K562 (cell line): ENCODE measurements at regions not wholly inside any gene's neighbourhood (a gene's known extent, or its start where the extent isn't known, plus 50 kb on each side); places are given as distances from the start of the nearest gene placed in this dataset.

Source experiments
- ATAC-seq: fragments of 200-7000 bp; cut with Tn5 transposase; 3 replicates; pipeline ENCODE4 v1.9.1; 2020; ENCODE audit warnings: moderate library complexity
- BruUV-seq: library from RNA; stranded (reverse); fragments of 400-500 nt; replicated peaks from 2 replicates; lab custom pipeline; 2021; lab: Mats Ljungman, UMichigan
- CTCF ChIA-PET: fragments of 300-600 bp; formaldehyde crosslinking; extraction: SDS; loops from one replicate; lab custom pipeline; 2021; ENCODE audit warnings: low intra/inter-chr PET ratio; lab: Yijun Ruan, JAX
- POLR2A ChIA-PET: fragments of 300-600, 350-650 bp; sonication (Branson Sonifier 250); formaldehyde crosslinking; extraction: SDS; loops from one replicate; lab custom pipeline; 2021; ENCODE audit warnings: antibody characterized with exemption, inconsistent platforms; lab: Yijun Ruan, JAX
- DNase-seq, 4 experiments: peaks; one replicate each; pipeline versions ENCODE4 v3.0.0 to v3.0.0-alpha.2; 2011 to 2018; ENCODE audit warnings: low spot score in 3 of 4, mixed read lengths in 3 of 4; ENCODE audit errors: extremely low read depth in 1 of 4
- FAIRE-seq: peaks from 2 replicates; lab custom pipeline; 2011; peaks lifted over from hg19 to GRCh38; lab: Jason Lieb, UNC
- H2AFZ ChIP-seq: 2 replicates; pipeline ENCODE4 v1.6.0; 2011; ENCODE audit warnings: low read depth, low read length, control low read depth, inconsistent platforms
- H3K27ac ChIP-seq: fragments of 200-600 bp; 3 replicates; pipeline ENCODE4 v1.8.0; 2011; ENCODE audit warnings: low read depth, mild to moderate bottlenecking, control low read depth, inconsistent platforms, low read length, moderate library complexity, mixed read lengths; ENCODE audit errors: extremely low read depth
- H3K27me3 ChIP-seq, 2 experiments: fragments of 300-600 bp in 1 of 2; 2 replicates in 1 of 2; 3 replicates in 1 of 2; pipeline versions ENCODE4 v1.6.0 to v1.8.0; 2011; ENCODE audit warnings: inconsistent platforms in 2 of 2, low read length in 2 of 2, mild to moderate bottlenecking in 1 of 2, mixed read lengths in 1 of 2, moderate library complexity in 1 of 2; ENCODE audit not compliant: control insufficient read depth in 2 of 2, insufficient read depth in 2 of 2
- H3K36me3 ChIP-seq: fragments of 300-600 bp; 3 replicates; pipeline ENCODE4 v1.8.0; 2011; ENCODE audit warnings: mild to moderate bottlenecking, low read length, inconsistent platforms; ENCODE audit not compliant: control insufficient read depth, insufficient read depth
- H3K4me1 ChIP-seq, 2 experiments: fragments of 200-600 bp in 1 of 2; replicated peaks in 1 of 2; 2 replicates in 1 of 2; 3 replicates in 1 of 2; pipeline versions ENCODE4 v1.5.1 to v1.8.0; 2011; ENCODE audit warnings: inconsistent platforms in 2 of 2, low read length in 2 of 2, mild to moderate bottlenecking in 1 of 2, mixed read lengths in 1 of 2, moderate library complexity in 1 of 2; ENCODE audit not compliant: control insufficient read depth in 2 of 2, insufficient read depth in 2 of 2
- H3K4me2 ChIP-seq: 2 replicates; pipeline ENCODE4 v1.6.1; 2011; ENCODE audit warnings: low read length, control low read depth, inconsistent platforms, mixed read lengths; ENCODE audit not compliant: insufficient read depth
- H3K4me3 ChIP-seq: fragments of 200-600 bp; sonication (generic), shearing (Covaris generic); 2 replicates; pipeline ENCODE4 v1.5.1; 2016; ENCODE audit warnings: control low read depth, inconsistent platforms
- H3K79me2 ChIP-seq: fragments of 200-600 bp; 3 replicates; pipeline ENCODE4 v1.8.0; 2011; ENCODE audit warnings: low read length, inconsistent platforms; ENCODE audit not compliant: control insufficient read depth, insufficient read depth
- H3K9ac ChIP-seq, 2 experiments: 2 replicates each; pipeline versions ENCODE4 v1.6.0 to v1.6.1; 2011; ENCODE audit warnings: low read depth in 2 of 2, low read length in 2 of 2, control low read depth in 1 of 2, inconsistent platforms in 1 of 2, mild to moderate bottlenecking in 1 of 2, mixed read lengths in 1 of 2; ENCODE audit not compliant: insufficient read depth in 1 of 2
- H3K9me1 ChIP-seq: one replicate; pipeline ENCODE4 v1.6.0; 2011; ENCODE audit warnings: inconsistent platforms, mild to moderate bottlenecking, low read length, moderate library complexity; ENCODE audit not compliant: control insufficient read depth, insufficient read depth
- H3K9me3 ChIP-seq: replicated peaks from 2 replicates; pipeline ENCODE4 v1.5.1; 2011; ENCODE audit warnings: low read depth, low read length, inconsistent platforms; ENCODE audit not compliant: control insufficient read depth, insufficient read depth
- H4K20me1 ChIP-seq: replicated peaks from 2 replicates; pipeline ENCODE4 v1.6.1; 2011; ENCODE audit warnings: low read length, inconsistent platforms, mixed read lengths; ENCODE audit not compliant: control insufficient read depth, insufficient read depth
- ETS2 ChIP-seq: IDR thresholded peaks from 2 replicates; pipeline ENCODE4 v1.6.1; 2016; ENCODE audit warnings: borderline replicate concordance, missing genetic modification characterization, mild to moderate bottlenecking, moderate library complexity, missing compliant biosample characterization; ENCODE audit not compliant: poor library complexity, severe bottlenecking
- HBP1 ChIP-seq: fragments of 450-650 bp; formaldehyde crosslinking; IDR thresholded peaks from 2 replicates; pipeline ENCODE4 v1.4.0; 2022; ENCODE audit warnings: missing genetic modification characterization
- TBP ChIP-seq: optimal IDR thresholded peaks from 2 replicates; pipeline ENCODE3; 2011; ENCODE audit warnings: low read depth, low read length, improper control_type of control experiment
- ZNF444 ChIP-seq: fragments of 250-450 bp; sonication (Bioruptor Pico); IDR thresholded peaks from 2 replicates; pipeline ENCODE4 v1.4.0; 2020; ENCODE audit warnings: mild to moderate bottlenecking, moderate library complexity
- ZNF561 ChIP-seq: fragments of 450-650 bp; formaldehyde crosslinking; conservative IDR thresholded peaks from 2 replicates; pipeline ENCODE4 v1.4.0; 2020; ENCODE audit warnings: mild to moderate bottlenecking, moderate library complexity
- ZNF696 ChIP-seq: fragments of 250-450 bp; sonication (Bioruptor Pico); conservative IDR thresholded peaks from 2 replicates; pipeline ENCODE4 v1.4.0; 2020; ENCODE audit warnings: mild to moderate bottlenecking, moderate library complexity
- ZNF785 ChIP-seq: fragments of 250-450 bp; sonication (Bioruptor Pico); IDR thresholded peaks from 2 replicates; pipeline ENCODE4 v1.4.0; 2020; ENCODE audit warnings: mild to moderate bottlenecking
- WGBS: fragments of 100-300 bp; shearing (Covaris generic); methylation state at CpG from one replicate; pipeline ENCODE4 v1.1.6; 2016; ENCODE audit warnings: low coverage, mixed read lengths; ENCODE audit not compliant: insufficient coverage; ENCODE audit errors: missing lambda C conversion rate; 5-methylcytosine and 5-hydroxymethylcytosine counted together
- in situ Hi-C: fragments of 300-500 bp; cut with MboI; formaldehyde crosslinking; loops from 4 replicates; pipeline ENCODE4 v1.15.0; 2018; ENCODE audit warnings: inconsistent platforms, mixed read lengths
- intact Hi-C: fragments of 100-400 bp; cut with micrococcal nuclease; formaldehyde crosslinking; loops from 2 replicates; pipeline ENCODE4 v1.14.2; 2022
- TF ChIP-seq, protein P1 (sequence below): fragments of 450-650 bp; IDR thresholded peaks from 2 replicates; pipeline ENCODE4 v1.6.1; 2016; ENCODE audit warnings: low read depth
- TF ChIP-seq, protein P2 (sequence below): fragments of 200-800 bp; sonication (Bioruptor generic); IDR thresholded peaks from 2 replicates; pipeline ENCODE4 v1.6.1; 2017; ENCODE audit warnings: missing genetic modification characterization, missing compliant biosample characterization
- TF ChIP-seq, protein P3 (sequence below): IDR thresholded peaks from 2 replicates; pipeline ENCODE4 v1.6.1; 2014; ENCODE audit warnings: antibody characterized with exemption

DNA sequence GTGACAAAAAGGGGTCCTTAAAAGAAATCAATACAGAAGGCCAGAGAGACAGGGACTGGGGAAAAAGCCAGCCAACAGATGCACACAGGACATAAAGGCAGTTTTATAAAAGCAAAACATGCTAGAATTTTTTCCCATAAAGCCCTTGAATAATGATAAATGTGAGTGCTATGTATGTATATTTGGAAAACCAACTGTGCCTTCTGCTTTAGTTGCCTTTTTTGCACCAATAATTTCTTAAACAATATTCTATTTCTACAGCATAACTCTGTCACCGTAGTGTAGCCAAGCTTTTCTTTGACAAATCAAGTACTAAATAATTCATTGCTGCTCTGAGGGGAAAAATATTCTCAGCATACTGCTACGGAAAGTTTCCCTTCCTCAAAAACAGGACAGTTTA lies 730.6 kb upstream of the NRSN1 start:
- ChIA-PET POLR2A (interaction anchor here (0.6 kb wide), 1 partner anchor 546 kb away, joined by 3 read pairs; no protein-coding TSS in a partner anchor), CTCF (no interaction called here)
- intact Hi-C loops (no loop called here), in situ Hi-C loops (no loop called here)
- ATAC-seq (no peak), DNase-seq (no peak), FAIRE-seq (no peak)
- 6% methylated on average over 2 of the region's 2 CpGs for WGBS
- peaks cover 2% of the 10 kb centered on the region for H3K9me3 ChIP-seq
- no peak overlapping the region for H3K4me3 ChIP-seq
- no peak overlapping the region for H2AFZ ChIP-seq
- no peaks in the 10 kb centered on the region for H3K36me3 ChIP-seq
- no peaks in the 10 kb centered on the region for H3K9me1 ChIP-seq
- no peak overlapping the region for H3K9ac ChIP-seq
- no TSS peak for BruUV-seq
- no peaks in the 10 kb centered on the region for H3K4me1 ChIP-seq
- no peaks in the 10 kb centered on the region for H4K20me1 ChIP-seq
- H3K79me2 ChIP-seq = no peaks in the 10 kb centered on the region
- no peaks in the 10 kb centered on the region for H3K27me3 ChIP-seq
- H3K4me2 ChIP-seq = no peak overlapping the region
- no peak overlapping the region for H3K27ac ChIP-seq
- TF ChIP-seq ETS2 (tag) (no peak), HBP1 (CRISPR knock-in tag) (no peak), ZNF561 (CRISPR knock-in tag) (no peak), TBP (no peak), ZNF696 (CRISPR knock-in tag) (no peak), ZNF785 (CRISPR knock-in tag) (no peak), ZNF444 (CRISPR knock-in tag) (no peak)
- TF ChIP-seq, protein P1, sequence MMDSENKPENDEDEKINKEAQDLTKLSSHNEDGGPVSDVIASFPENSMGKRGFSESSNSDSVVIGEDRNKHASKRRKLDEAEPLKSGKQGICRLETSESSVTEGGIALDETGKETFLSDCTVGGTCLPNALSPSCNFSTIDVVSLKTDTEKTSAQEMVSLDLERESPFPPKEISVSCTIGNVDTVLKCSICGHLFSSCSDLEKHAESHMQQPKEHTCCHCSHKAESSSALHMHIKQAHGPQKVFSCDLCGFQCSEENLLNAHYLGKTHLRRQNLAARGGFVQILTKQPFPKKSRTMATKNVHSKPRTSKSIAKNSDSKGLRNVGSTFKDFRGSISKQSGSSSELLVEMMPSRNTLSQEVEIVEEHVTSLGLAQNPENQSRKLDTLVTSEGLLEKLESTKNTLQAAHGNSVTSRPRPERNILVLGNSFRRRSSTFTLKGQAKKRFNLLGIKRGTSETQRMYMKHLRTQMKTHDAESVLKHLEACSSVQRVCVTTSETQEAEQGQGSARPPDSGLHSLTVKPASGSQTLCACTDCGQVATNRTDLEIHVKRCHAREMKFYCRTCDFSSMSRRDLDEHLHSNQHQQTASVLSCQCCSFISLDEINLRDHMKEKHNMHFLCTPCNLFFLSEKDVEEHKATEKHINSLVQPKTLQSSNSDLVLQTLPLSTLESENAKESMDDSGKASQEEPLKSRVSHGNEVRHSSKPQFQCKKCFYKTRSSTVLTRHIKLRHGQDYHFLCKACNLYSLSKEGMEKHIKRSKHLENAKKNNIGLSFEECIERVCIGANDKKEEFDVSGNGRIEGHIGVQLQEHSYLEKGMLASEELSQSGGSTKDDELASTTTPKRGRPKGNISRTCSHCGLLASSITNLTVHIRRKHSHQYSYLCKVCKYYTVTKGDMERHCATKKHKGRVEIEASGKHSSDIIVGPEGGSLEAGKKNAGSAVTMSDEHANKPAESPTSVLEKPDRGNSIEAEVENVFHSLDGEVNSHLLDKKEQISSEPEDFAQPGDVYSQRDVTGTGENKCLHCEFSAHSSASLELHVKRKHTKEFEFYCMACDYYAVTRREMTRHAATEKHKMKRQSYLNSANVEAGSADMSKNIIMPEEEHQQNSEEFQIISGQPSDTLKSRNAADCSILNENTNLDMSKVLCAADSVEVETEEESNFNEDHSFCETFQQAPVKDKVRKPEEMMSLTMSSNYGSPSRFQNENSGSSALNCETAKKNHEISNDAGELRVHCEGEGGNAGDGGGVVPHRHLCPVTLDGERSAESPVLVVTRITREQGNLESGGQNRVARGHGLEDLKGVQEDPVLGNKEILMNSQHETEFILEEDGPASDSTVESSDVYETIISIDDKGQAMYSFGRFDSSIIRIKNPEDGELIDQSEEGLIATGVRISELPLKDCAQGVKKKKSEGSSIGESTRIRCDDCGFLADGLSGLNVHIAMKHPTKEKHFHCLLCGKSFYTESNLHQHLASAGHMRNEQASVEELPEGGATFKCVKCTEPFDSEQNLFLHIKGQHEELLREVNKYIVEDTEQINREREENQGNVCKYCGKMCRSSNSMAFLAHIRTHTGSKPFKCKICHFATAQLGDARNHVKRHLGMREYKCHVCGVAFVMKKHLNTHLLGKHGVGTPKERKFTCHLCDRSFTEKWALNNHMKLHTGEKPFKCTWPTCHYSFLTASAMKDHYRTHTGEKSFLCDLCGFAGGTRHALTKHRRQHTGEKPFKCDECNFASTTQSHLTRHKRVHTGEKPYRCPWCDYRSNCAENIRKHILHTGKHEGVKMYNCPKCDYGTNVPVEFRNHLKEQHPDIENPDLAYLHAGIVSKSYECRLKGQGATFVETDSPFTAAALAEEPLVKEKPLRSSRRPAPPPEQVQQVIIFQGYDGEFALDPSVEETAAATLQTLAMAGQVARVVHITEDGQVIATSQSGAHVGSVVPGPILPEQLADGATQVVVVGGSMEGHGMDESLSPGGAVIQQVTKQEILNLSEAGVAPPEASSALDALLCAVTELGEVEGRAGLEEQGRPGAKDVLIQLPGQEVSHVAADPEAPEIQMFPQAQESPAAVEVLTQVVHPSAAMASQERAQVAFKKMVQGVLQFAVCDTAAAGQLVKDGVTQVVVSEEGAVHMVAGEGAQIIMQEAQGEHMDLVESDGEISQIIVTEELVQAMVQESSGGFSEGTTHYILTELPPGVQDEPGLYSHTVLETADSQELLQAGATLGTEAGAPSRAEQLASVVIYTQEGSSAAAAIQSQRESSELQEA = no peak
- TF ChIP-seq, protein P2, sequence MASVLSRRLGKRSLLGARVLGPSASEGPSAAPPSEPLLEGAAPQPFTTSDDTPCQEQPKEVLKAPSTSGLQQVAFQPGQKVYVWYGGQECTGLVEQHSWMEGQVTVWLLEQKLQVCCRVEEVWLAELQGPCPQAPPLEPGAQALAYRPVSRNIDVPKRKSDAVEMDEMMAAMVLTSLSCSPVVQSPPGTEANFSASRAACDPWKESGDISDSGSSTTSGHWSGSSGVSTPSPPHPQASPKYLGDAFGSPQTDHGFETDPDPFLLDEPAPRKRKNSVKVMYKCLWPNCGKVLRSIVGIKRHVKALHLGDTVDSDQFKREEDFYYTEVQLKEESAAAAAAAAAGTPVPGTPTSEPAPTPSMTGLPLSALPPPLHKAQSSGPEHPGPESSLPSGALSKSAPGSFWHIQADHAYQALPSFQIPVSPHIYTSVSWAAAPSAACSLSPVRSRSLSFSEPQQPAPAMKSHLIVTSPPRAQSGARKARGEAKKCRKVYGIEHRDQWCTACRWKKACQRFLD = no peak
- TF ChIP-seq, protein P3, sequence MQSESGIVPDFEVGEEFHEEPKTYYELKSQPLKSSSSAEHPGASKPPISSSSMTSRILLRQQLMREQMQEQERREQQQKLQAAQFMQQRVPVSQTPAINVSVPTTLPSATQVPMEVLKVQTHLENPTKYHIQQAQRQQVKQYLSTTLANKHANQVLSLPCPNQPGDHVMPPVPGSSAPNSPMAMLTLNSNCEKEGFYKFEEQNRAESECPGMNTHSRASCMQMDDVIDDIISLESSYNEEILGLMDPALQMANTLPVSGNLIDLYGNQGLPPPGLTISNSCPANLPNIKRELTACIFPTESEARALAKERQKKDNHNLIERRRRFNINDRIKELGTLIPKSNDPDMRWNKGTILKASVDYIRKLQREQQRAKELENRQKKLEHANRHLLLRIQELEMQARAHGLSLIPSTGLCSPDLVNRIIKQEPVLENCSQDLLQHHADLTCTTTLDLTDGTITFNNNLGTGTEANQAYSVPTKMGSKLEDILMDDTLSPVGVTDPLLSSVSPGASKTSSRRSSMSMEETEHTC = no peak
